Neuronal stem cell (in vitro differentiated cells): ENCODE measurements at regions not wholly inside any gene's neighbourhood (a gene's known extent, or its start where the extent isn't known, plus 50 kb on each side); places are given as distances from the start of the nearest gene placed in this dataset.

Experiments used
- DNase-seq: peaks from one replicate; pipeline ENCODE4 v3.0.0-alpha.2; 2013; ENCODE audit warnings: low spot score
- H2AFZ ChIP-seq: one replicate; pipeline ENCODE4 v1.6.1; 2013; ENCODE audit warnings: mild to moderate bottlenecking, low read length, inconsistent platforms
- H2AK5ac ChIP-seq: 2 replicates; pipeline ENCODE4 v1.6.1; 2013; ENCODE audit warnings: low read depth, mild to moderate bottlenecking, inconsistent platforms, low read length, moderate library complexity, mixed read lengths
- H2BK120ac ChIP-seq: 2 replicates; pipeline ENCODE4 v1.6.1; 2013; ENCODE audit warnings: low read depth, mild to moderate bottlenecking, inconsistent platforms, low read length, moderate library complexity, mixed read lengths
- H2BK12ac ChIP-seq: one replicate; pipeline ENCODE4 v1.6.1; 2013; ENCODE audit warnings: low read length, inconsistent platforms
- H2BK15ac ChIP-seq: 2 replicates; pipeline ENCODE4 v1.6.1; 2013; ENCODE audit warnings: mild to moderate bottlenecking, low read length, inconsistent platforms, mixed read lengths
- H2BK5ac ChIP-seq: one replicate; pipeline ENCODE4 v1.6.1; 2013; ENCODE audit warnings: inconsistent platforms, mild to moderate bottlenecking, low read length, moderate library complexity
- H3K14ac ChIP-seq: one replicate; pipeline ENCODE4 v1.6.1; 2013; ENCODE audit warnings: low read length, inconsistent platforms
- H3K18ac ChIP-seq: 2 replicates; pipeline ENCODE4 v1.6.1; 2013; ENCODE audit warnings: low read length, inconsistent platforms
- H3K23ac ChIP-seq: 2 replicates; pipeline ENCODE4 v1.6.1; 2013; ENCODE audit warnings: low read depth, mild to moderate bottlenecking, mixed read lengths, low read length, inconsistent platforms; ENCODE audit not compliant: poor library complexity
- H3K27ac ChIP-seq: replicated peaks from 3 replicates; pipeline ENCODE4 v1.5.1; 2013; ENCODE audit warnings: low read length, inconsistent platforms
- H3K27me3 ChIP-seq, 3 experiments: 2 replicates each; pipeline ENCODE4 v1.6.1; 2013; ENCODE audit warnings: low read length in 3 of 3, mild to moderate bottlenecking in 2 of 3, inconsistent platforms in 1 of 3, low read depth in 1 of 3, mixed read lengths in 1 of 3, moderate library complexity in 1 of 3; ENCODE audit not compliant: control insufficient read depth in 3 of 3, insufficient read depth in 3 of 3
- H3K36me3 ChIP-seq, 2 donors: replicated peaks in 1 of 2; 2 replicates each; pipeline ENCODE4 v1.6.1; 2013; ENCODE audit warnings: low read length in 2 of 2; ENCODE audit not compliant: control insufficient read depth in 2 of 2, insufficient read depth in 2 of 2
- H3K4ac ChIP-seq: 2 replicates; pipeline ENCODE4 v1.6.1; 2013; ENCODE audit warnings: inconsistent platforms, mild to moderate bottlenecking, low read length, moderate library complexity
- H3K4me1 ChIP-seq, 2 donors: 1 replicate in 1 of 2; 2 replicates in 1 of 2; pipeline ENCODE4 v1.6.1; 2013; ENCODE audit warnings: low read length in 2 of 2, low read depth in 1 of 2; ENCODE audit not compliant: control insufficient read depth in 2 of 2, insufficient read depth in 1 of 2
- H3K4me2 ChIP-seq: one replicate; pipeline ENCODE4 v1.6.1; 2013; ENCODE audit warnings: mild to moderate bottlenecking, low read length, inconsistent platforms; ENCODE audit not compliant: insufficient read depth, poor library complexity, severe bottlenecking
- H3K4me3 ChIP-seq, 2 donors: 2 replicates each; pipeline ENCODE4 v1.5.1; 2013; ENCODE audit warnings: low read length in 2 of 2, mild to moderate bottlenecking in 2 of 2, inconsistent platforms in 1 of 2, moderate library complexity in 1 of 2
- H3K79me1 ChIP-seq: one replicate; pipeline ENCODE4 v1.6.1; 2013; ENCODE audit warnings: low read depth, mild to moderate bottlenecking, inconsistent platforms, low read length, moderate library complexity
- H3K9ac ChIP-seq: one replicate; pipeline ENCODE4 v1.6.1; 2013; ENCODE audit warnings: mild to moderate bottlenecking, low read depth, low read length, inconsistent platforms; ENCODE audit not compliant: poor library complexity
- H3K9me3 ChIP-seq, 2 donors: replicated peaks in 1 of 2; 2 replicates each; pipeline versions ENCODE3 to v1.6.1; 2013; ENCODE audit warnings: low read length in 2 of 2, mild to moderate bottlenecking in 2 of 2, inconsistent platforms in 1 of 2, low read depth in 1 of 2, mixed read lengths in 1 of 2, moderate library complexity in 1 of 2; ENCODE audit not compliant: control insufficient read depth in 2 of 2, insufficient read depth in 1 of 2
- H4K8ac ChIP-seq: one replicate; pipeline ENCODE4 v1.6.1; 2013; ENCODE audit warnings: low read depth, mild to moderate bottlenecking, inconsistent platforms, low read length, moderate library complexity
- H4K91ac ChIP-seq: one replicate; pipeline ENCODE4 v1.6.1; 2013; ENCODE audit warnings: low read length, low read depth, mild to moderate bottlenecking, inconsistent platforms; ENCODE audit not compliant: poor library complexity
- WGBS, 2 donors: extraction: QIAGEN DNeasy Blood & Tissue Kit; methylation state at CpG; one replicate each; pipeline ENCODE4 v1.1.7; 2013; ENCODE audit warnings: missing lambda C conversion rate in 2 of 2, mixed read lengths in 1 of 2; ENCODE audit not compliant: insufficient read length in 2 of 2, insufficient replicate concordance in 1 of 2; ENCODE audit errors: extremely low coverage in 2 of 2; 5-methylcytosine and 5-hydroxymethylcytosine counted together

DNA sequence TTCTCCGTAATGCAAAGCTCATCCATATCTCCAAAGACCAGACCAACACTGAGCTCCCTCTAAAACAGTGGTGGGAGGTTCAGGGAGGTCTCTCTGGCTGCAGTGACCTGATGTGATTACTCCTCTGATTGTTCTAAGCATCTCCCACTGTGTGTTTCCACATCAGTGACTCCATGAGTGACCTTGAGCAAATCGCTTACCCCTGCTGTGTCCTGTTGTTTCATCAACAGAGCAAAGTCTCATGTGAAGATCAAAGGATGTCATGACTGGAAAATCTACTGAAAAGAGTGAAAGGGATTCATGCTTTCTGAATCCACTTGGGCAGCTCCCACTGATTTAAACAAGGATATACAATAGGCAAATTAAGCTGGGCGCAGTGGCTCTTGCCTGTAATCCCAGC lies 352.9 kb downstream of the TMEM114 start:
- no peak overlapping the region for H2AK5ac ChIP-seq
- no peaks in the 10 kb centered on the region for H3K27me3 ChIP-seq
- H3K18ac ChIP-seq = no peak overlapping the region
- H3K4ac ChIP-seq = no peak overlapping the region
- no peak overlapping the region for H3K27ac ChIP-seq
- H3K9me3 ChIP-seq = no peaks in the 10 kb centered on the region
- H4K8ac ChIP-seq = no peak overlapping the region
- no peak overlapping the region for H4K91ac ChIP-seq
- H3K9ac ChIP-seq = no peak overlapping the region
- no peak overlapping the region for H2AFZ ChIP-seq
- no peak overlapping the region for H3K4me2 ChIP-seq
- no peak overlapping the region for H2BK12ac ChIP-seq
- no peak overlapping the region for H2BK15ac ChIP-seq
- no peaks in the 10 kb centered on the region for H3K79me1 ChIP-seq
- no peak overlapping the region for H2BK120ac ChIP-seq
- WGBS, 2 donors = no CpG with 5 or more reads among the region's 3 CpGs
- no peak overlapping the region for H3K14ac ChIP-seq
- H3K36me3 ChIP-seq = no peaks in the 10 kb centered on the region
- H3K23ac ChIP-seq = no peak overlapping the region
- no peaks in the 10 kb centered on the region for H3K4me1 ChIP-seq
- no peak overlapping the region for H3K4me3 ChIP-seq
- no peak overlapping the region for H2BK5ac ChIP-seq
- DNase-seq = no peak

DNA sequence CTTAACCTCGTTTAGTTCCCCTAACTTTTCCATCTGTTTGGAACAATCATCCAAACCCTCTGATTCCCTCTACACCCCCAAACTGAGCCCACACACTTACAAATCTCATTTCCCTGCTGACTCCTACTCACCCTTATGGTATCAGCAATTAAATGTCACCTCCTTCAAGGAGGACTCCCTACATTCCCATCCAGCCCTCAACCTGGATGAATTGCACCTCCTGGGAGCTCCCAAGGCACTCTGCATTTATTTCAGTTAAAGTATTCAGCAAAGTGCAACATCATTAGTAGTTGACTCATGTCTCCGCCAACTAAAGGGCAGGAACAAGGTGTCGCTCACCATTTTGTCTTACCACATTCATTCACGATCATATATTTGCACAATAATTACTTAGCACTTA lies 353.5 kb downstream of the TMEM114 start:
- Histone ChIP-seq H3K4me2 (no peak overlapping the region), H3K4me3 (no peak overlapping the region), H3K79me1 (no peaks in the 10 kb centered on the region), H4K8ac (no peak overlapping the region), H3K9ac (no peak overlapping the region), H2BK12ac (no peak overlapping the region), H3K23ac (no peak overlapping the region), H3K4ac (no peak overlapping the region), H3K18ac (no peak overlapping the region), H3K14ac (no peak overlapping the region), H3K36me3 (no peaks in the 10 kb centered on the region), H2BK5ac (no peak overlapping the region), H3K27me3 (no peaks in the 10 kb centered on the region), H2BK120ac (no peak overlapping the region), H2BK15ac (no peak overlapping the region), H3K4me1 (no peaks in the 10 kb centered on the region), H2AFZ (no peak overlapping the region), H3K27ac (no peak overlapping the region), H2AK5ac (no peak overlapping the region), H3K9me3 (no peaks in the 10 kb centered on the region), H4K91ac (no peak overlapping the region)
- DNase-seq = no peak
- WGBS, 2 donors = no CpG with 5 or more reads among the region's 4 CpGs

DNA sequence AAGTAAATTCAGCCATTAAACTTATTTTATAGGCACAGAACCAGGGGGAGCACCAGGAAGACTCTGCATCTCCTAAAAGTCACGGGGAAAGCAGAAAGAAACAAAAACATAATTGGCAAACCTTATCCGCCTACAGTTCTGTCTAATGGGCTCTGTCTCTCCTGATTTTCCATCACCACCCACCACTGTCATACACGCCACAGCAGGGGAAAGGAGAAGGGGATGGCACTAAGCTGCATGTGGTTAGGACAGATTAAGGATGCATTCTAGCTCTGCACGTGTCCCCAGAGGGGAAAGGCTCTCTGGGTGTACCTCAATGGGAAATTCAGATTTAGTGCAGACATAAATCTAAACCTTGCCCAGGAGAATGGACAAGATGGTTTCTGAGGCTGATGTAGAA lies 359.8 kb downstream of the TMEM114 start:
- Histone ChIP-seq H2BK5ac (no peak overlapping the region), H4K91ac (no peak overlapping the region), H3K18ac (no peak overlapping the region), H3K14ac (no peak overlapping the region), H2AK5ac (no peak overlapping the region), H3K4me2 (no peak overlapping the region), H3K27ac (no peak overlapping the region), H3K36me3 (no peaks in the 10 kb centered on the region), H3K4me1 (peaks cover 0 to 1% of the 10 kb centered on the region in 2 donors), H4K8ac (no peak overlapping the region), H3K9ac (no peak overlapping the region), H2BK15ac (no peak overlapping the region), H3K23ac (no peak overlapping the region), H3K27me3 (no peaks in the 10 kb centered on the region), H3K4me3 (no peak overlapping the region), H3K4ac (no peak overlapping the region), H2AFZ (no peak overlapping the region), H3K9me3 (no peaks in the 10 kb centered on the region), H2BK12ac (no peak overlapping the region), H2BK120ac (no peak overlapping the region), H3K79me1 (no peaks in the 10 kb centered on the region)
- no CpG with 5 or more reads among the region's 4 CpGs for WGBS, 2 donors
- no peak for DNase-seq

DNA sequence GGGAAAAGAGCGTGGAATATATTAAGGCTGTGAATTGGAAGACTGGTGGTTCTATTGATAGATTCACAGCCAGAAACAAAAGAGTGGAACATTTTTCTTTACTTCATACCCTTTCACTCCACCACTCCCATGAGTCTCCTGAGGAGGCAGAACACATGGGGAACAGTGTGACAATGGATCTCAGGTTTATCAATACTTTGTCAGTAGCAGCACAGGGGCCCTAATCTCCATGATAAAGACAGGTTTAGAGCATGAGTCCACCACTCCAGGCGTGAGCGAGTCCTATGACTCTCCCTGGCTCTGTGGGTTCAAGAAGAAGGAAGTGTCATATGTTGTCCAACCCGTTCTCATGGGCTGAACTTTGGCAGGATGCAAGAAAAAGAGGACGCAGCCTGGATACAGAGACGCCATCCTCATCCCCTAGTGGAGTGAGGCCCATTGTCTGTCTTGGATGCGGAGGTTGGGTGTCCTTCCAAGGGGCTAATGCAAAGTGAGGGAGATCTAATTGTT lies 361.2 kb downstream of the TMEM114 start:
- Histone ChIP-seq H2AFZ (no peak overlapping the region), H3K36me3 (no peaks in the 10 kb centered on the region), H4K91ac (no peak overlapping the region), H3K9ac (no peak overlapping the region), H2BK120ac (no peak overlapping the region), H3K9me3 (no peaks in the 10 kb centered on the region), H3K4me1 (peaks cover 0 to 1% of the 10 kb centered on the region in 2 donors), H2BK12ac (no peak overlapping the region), H3K79me1 (no peaks in the 10 kb centered on the region), H4K8ac (no peak overlapping the region), H3K4me3 (no peak overlapping the region), H3K27me3 (no peaks in the 10 kb centered on the region), H3K27ac (no peak overlapping the region), H2AK5ac (no peak overlapping the region), H3K14ac (no peak overlapping the region), H3K18ac (no peak overlapping the region), H3K4ac (no peak overlapping the region), H3K23ac (no peak overlapping the region), H3K4me2 (no peak overlapping the region), H2BK5ac (no peak overlapping the region), H2BK15ac (no peak overlapping the region)
- WGBS, 2 donors = no CpG with 5 or more reads among the region's 7 CpGs
- no peak for DNase-seq
